GM06990 (cell line): ENCODE measurements at regions not wholly inside any gene's neighbourhood (a gene's known extent, or its start where the extent isn't known, plus 50 kb on each side); places are given as distances from the start of the nearest gene placed in this dataset.

Experiments
- DNase-seq: peaks from one replicate; pipeline ENCODE4 v3.0.0-alpha.2; 2011; ENCODE audit not compliant: insufficient read length; ENCODE audit errors: extremely low read depth
- H3K27me3 ChIP-seq: replicated peaks from 2 replicates; pipeline ENCODE4 v1.6.0; 2011; ENCODE audit warnings: low read length; ENCODE audit not compliant: control insufficient read depth, insufficient read depth
- H3K36me3 ChIP-seq: 2 replicates; pipeline ENCODE4 v1.5.1; 2011; ENCODE audit warnings: low read length; ENCODE audit not compliant: control insufficient read depth, insufficient read depth
- H3K4me3 ChIP-seq: replicated peaks from 2 replicates; pipeline ENCODE4 v1.5.1; 2011; ENCODE audit warnings: low read depth, mild to moderate bottlenecking, control low read depth, low read length
- CTCF ChIP-seq: IDR thresholded peaks from 2 replicates; pipeline ENCODE4 v1.5.1; 2011; ENCODE audit warnings: low read length, control low read depth, mild to moderate bottlenecking, inconsistent platforms; ENCODE audit not compliant: insufficient read depth, poor library complexity, severe bottlenecking

GRCh38 chr5:123882319-123882964 is 370.5 kb downstream of the CSNK1G3 start:
- H3K36me3 ChIP-seq = no peaks in the 10 kb centered on the region
- TF ChIP-seq CTCF = no peak
- no peak for DNase-seq
- no peaks in the 10 kb centered on the region; the same call in 1 of the 2 replicates for H3K27me3 ChIP-seq
- no peak overlapping the region for H3K4me3 ChIP-seq

GRCh38 chr5:123881759-123882244 is 369.8 kb downstream of the CSNK1G3 start:
- no peaks in the 10 kb centered on the region for H3K36me3 ChIP-seq
- no peak for DNase-seq
- no peaks in the 10 kb centered on the region; the same call in 1 of the 2 replicates for H3K27me3 ChIP-seq
- TF ChIP-seq CTCF = no peak
- no peak overlapping the region for H3K4me3 ChIP-seq

- Histone ChIP-seq H3K36me3 (no peaks in the 10 kb centered on the region), H3K4me3 (no peak overlapping the region), H3K27me3 (no peaks in the 10 kb centered on the region; the same call in 1 of the 2 replicates)
- no peak for DNase-seq
- TF ChIP-seq CTCF = no peak
Measured at GRCh38 chr5:123880875-123881274, 368.9 kb downstream of the CSNK1G3 start.

GRCh38 chr5:123879071-123879470 is 367.1 kb downstream of the CSNK1G3 start:
- no peak for DNase-seq
- H3K36me3 ChIP-seq = no peaks in the 10 kb centered on the region
- no peak overlapping the region for H3K4me3 ChIP-seq
- no peak for TF ChIP-seq CTCF
- no peaks in the 10 kb centered on the region; the same call in 1 of the 2 replicates for H3K27me3 ChIP-seq

GRCh38 chr5:123876276-123876790 is 364.4 kb downstream of the CSNK1G3 start:
- no peak for DNase-seq
- Histone ChIP-seq H3K27me3 (no peaks in the 10 kb centered on the region; the same call in 1 of the 2 replicates), H3K4me3 (no peak overlapping the region), H3K36me3 (no peaks in the 10 kb centered on the region)
- no peak for TF ChIP-seq CTCF
